GM21825 (cell line): ENCODE measurements at regions not wholly inside any gene's neighbourhood (a gene's known extent, or its start where the extent isn't known, plus 50 kb on each side); places are given as distances from the start of the nearest gene placed in this dataset.
"Not testable (repeated sequence)": the region's sequence is repeated elsewhere in the genome, so short reads cannot be mapped to it uniquely, and the experiment has no call there.

Experiments used
- ATAC-seq: cut with Tn5 transposase; IDR thresholded peaks from one replicate; pipeline ENCODE4 v1.9.1; 2021; ENCODE audit warnings: mild to moderate bottlenecking, moderate library complexity; ENCODE audit not compliant: unreplicated experiment

DNA sequence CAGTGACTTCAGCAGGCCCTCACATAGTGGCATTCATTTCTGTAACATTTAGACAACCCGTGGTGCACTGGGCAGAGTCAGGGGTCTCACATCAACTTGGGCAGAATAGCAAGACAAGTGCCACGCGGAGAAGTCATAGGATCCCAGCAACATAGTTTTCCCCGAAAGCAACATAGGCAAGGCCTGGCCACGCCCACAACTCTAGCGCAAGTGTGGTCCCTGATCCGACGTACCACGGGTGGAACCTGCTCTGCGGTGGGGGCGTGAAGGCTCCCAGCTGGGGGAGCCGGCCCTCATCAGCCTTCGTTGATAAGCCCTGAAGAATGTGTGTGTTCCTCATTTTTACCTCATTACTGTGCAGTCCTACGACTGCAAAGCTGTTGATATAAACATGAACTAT lies 261.2 kb downstream of the EIPR1 start:
- no peak for ATAC-seq

GRCh38 chr2:3115301-3116042 lies 262.1 kb downstream of the EIPR1 start:
- ATAC-seq: no peak

DNA sequence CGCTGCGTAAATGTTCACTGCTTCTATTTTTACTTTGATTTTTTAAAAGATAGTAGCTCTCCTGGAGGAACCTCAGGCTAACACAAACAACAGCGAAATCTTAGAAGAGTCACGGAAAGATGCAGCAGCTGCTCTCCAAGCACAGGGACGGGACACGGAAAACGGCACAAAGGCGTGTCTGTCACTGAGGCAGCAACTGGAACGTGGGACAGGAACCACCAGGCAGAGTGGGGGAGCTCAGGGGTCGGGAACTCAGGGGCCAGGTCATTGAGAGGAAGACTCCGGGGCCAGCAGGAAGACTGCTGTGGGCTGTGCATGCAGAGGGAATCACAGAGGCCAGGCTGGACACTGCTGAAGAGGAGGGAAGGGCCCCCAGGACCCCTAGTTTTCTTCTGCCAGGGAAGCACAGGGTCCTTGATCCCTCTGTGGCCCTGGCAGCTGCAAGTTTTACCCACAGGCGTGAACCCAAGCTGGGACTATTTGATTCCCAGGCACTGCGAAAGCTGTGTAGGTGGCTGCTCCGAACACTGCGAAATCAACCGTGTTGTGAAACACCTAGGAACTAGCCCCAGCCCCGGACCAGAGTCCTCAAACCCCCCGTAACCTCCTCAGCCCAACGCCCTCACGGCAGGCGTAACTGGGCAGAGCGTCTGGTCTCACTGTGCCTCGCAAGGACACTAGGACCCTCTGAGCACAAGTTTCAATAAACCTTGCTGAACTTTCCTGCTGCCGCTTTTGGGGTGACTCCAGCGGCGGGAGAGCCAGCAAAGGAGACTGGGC lies 263.0 kb downstream of the EIPR1 start:
- no peak for ATAC-seq

DNA sequence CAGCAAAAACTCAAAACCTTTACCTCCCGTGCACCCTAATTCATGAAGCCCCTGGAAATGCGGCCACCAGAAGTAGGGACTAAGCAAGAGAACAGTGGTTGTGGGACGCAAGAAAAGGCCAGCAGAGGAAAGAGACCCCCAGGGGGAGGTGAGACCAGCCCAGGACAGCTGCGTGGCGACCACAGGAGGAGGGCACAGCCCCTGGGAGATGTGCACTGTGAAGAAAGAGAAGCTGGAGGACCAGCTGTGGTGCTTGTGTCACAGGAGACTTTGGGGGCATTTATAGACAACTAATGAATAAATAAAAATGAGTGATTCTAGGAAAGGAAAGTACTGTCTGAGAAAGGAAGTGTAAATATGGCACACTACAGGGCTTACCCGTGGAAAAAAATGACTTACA lies 263.8 kb downstream of the EIPR1 start:
- ATAC-seq: no peak

DNA sequence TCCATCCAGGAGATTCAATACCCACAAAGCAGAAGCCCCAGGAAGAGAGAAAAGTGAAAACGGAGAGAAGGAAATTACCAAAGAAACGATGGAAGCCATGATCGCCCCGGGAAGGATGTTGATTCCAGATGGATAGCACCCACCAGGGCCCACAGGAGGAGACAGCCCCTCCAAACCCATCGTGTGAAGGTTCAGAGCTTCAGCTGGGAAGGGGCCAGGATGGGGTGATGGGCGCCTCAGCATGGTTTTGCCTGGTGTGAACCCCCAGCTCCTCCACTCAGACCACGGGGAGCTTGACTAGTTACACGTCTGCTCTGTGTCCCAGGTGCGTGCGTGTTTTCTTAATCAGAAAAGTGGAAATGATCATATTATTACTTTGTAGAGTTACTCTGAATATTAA lies 264.5 kb downstream of the EIPR1 start:
- ATAC-seq: no peak

DNA sequence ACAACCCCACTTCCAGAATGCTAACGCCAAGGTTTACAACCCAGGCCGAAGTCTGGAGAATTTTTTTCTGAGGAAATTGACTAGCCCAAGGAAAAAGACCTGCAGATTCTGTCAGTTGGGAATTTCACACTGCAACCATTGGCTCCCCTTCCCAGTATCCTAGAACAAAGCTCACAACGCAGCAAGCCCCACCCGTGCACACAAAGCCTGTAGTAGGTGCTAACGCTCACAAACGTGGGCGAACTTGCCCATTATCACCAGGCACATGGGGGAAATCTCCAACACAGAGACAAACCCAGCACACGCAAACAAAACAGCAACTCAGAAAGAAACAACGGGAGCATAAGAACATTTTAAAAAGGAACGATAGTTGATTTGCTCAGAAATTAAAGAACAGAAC lies 265.1 kb downstream of the EIPR1 start:
- no peak for ATAC-seq

DNA sequence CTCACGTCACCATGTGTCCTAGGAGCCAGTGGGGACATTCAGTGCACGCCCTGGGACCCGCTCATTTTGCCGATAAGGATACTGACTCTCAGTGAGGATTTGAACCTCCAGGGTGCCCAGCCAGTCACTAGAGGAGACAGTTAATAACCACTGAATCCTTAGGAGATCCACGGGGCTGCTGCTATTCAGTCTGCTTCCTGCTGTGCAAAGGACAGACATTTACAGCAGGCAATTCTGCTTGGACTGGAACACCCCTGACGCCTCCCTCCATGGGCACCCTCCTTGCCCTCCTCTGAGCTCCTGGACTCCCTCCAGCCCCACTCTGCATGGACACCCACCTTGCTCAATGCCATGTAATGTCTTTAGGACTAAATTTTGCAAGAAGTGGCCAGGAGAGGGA lies 265.5 kb downstream of the EIPR1 start:
- ATAC-seq: no peak

DNA sequence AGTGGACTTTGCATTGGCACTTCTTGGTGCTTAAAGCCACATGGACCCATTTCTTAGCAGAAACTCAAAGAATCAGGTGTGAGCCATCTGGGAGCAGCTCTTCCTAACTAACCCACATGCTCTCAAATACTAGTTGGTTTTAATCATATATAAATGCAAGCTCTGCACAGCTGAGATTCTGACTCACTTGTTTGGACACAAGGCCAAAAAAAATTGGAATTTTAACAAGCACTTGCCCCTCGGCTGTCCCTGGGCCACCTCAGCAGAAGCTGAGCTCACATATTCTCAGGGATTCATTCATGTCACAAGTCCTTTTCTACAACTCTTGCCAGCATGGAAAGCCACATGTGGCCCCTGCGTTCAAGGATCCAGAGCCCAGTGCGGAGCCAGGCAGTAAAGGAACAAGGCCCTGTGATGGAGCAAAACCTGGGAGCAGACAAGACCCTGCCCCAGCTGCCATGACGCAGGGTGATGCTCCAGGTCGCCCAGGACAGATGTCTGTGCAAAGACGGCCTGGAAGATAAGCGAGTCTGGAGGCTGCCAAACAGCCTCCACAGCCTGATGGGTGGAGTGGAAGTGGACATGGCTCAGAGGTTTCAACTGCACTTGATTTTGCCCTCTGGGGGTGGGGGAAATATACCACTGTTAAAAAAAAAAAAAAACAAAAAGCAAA lies 266.5 kb downstream of the EIPR1 start:
- ATAC-seq: no peak

DNA sequence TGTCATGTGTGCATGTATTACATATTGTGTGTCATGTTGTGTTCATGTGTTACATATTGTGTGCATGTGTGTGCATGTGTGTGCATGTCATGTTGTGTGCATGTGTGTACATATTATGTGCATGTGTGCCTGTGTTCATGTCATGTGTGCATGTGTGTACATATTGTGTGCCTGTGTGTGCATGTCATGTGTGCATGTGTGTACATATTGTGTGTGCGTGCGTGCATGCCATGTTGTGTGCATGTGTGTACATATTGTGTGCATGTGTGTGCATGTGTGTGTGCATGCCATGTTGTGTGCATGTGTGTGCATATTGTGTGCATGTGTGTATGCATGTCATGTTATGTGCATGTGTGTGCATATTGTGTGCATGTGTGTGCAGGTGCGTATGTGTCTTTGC lies 267.1 kb downstream of the EIPR1 start:
- ATAC-seq: no peak

DNA sequence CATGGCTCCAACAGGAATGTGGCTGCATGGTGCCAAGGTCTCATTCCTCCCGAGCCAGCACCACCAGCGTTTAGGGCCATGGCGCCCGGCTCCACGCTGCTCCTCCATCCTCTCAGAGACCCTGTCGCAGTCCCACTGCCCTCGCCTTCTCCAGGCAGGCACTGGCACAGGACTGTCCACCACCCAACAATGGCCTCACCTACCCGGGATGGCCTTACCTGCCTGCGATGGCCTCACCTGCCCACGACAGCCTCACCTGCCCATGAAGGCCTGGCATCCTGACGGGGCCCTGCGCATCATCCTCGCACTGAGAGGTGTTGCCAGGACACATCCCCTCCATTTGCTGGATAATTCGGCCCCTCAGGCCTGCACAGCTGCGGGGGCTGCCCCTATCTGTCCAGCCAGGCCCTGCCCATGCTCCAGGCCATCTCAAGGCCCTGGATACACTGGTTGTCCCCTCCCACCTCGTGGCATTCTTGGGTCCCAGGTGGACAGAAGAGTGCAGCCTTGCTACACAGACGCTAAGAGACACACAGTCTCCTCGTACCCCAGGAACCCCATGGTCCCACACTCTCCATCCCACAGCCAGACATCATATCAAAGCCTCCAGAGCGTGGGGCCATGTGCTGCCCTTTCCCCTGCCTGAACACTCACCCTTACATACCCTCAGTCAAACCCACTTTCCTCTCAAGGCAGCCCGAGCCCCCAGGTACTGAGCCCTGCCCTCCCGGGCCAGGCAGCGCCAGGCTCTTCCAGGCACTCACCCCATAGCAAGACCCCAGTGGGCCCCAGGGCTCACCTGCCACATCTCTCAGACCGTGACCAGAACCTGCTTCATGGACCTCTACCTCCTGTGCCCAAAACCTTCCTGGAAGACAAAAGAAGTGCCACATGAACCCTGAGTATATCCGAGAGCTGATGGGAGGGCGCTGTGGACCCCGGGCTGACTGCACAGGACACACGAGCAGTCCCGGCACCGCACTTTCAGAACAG lies 268.6 kb downstream of the EIPR1 start:
- ATAC-seq: no peak

- ATAC-seq: no peak
Observed at GRCh38 chr2:3108105-3108504, 269.5 kb downstream of the EIPR1 start.

DNA sequence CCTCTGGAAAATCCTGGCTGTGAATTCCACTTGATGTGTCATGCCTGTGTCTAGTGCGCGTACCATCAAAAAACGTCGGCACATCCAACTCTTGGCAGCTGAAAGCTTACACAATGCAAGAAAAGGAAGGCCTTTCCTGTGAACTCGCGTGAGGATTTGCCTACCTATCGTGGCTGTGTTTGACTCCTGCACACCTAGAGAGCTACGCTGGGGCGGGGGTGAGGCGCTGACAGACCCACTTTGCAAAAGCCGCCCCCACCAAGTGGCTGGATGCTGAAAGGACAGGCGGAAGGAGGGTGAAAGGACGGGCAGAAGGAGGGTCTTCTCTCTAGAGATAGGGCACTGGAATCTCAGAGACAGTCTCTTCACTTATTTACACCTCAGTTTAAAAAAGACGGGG lies 270.1 kb downstream of the EIPR1 start:
- no peak for ATAC-seq

DNA sequence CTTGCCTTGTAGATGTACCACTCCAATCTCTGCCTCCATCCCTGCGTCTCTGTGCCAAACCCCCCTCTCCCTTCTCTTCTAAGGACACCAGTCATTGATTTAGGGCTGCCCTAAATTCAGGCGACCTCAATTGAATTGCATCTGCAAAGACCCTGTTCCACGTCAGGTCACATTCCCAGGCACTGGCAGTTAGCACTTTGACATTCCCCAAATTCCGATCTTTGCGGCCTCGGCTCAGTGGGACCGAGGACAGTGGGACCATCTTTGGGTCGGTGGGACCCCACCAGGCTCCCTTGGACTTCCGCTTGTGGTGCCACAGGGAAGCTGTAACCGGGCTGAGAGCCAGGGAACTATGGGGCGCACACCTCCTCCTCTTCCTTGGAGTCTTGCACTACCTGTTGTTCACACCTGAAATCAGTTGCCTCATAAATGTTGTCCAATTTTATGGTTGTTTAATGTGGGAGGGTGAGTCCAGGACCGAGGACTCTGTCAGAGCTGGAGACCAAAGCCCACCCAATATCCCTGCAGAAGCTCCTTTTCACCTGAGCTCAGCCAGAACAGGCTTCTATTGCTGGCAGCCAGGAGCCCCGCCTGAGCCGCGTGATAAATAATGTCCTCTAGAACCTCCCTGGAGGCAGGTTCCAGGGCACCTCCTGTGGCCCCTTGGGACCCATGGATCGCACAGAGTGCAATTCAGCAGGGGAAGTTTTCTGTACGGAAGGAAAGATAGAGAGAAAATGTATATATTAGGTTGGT lies 271.6 kb downstream of the EIPR1 start:
- ATAC-seq: no peak

DNA sequence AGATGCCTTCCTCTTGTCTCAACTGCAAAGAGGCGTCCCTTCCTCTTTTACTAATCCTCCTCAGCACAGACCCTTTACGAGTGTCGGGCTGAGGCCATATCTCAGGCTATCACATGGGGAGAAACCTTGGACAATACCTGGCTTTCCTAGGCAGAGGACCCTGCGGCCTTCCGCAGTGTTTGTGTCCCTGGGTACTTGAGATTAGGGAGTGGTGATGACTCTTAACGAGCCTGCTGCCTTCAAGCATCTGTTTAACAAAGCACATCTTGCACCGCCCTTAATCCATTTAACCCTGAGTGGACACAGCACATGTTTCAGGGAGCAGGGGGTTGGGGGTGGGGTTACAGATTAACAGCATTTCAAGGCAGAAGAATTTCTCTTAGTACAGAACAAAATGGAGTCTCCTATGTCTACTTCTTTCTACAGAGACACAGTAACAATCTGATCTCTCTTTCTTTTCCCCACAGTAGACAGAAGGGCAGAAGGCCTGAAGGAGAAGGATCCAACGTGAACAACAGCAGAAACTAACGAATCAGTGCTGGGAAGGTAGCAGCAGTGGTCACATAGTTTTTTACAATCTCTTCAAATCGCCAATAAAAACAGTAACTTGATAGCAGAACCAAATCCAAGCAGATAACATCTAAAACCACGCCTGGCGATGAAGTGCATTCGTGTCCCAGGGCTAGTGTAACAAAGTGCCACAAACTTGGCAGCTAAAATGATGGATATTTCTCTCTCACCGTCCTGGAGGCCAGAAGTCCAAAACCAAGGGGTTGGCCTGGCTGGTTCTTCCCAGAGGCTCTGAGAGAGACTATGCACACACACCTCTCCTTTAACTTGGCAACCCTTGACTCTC lies 272.4 kb downstream of the EIPR1 start:
- not testable (repeated sequence) for ATAC-seq

- ATAC-seq: no peak
Observed at GRCh38 chr2:3104261-3104660, 273.4 kb downstream of the EIPR1 start.

- no peak for ATAC-seq
Observed at GRCh38 chr2:3102922-3103569, 274.6 kb downstream of the EIPR1 start.

GRCh38 chr2:3102081-3102921 lies 275.3 kb downstream of the EIPR1 start:
- no peak for ATAC-seq
